ENCODE measurements at regions not wholly inside any gene's neighbourhood (a gene's known extent, or its start where the extent isn't known, plus 50 kb on each side); places are given as distances from the start of the nearest gene placed in this dataset.

- no peak for TF ChIP-seq CTCF (IDR thresholded peaks at IDR 0.05)
- TF ChIP-seq POLR2AphosphoS5 (IDR thresholded peaks at IDR 0.05), result no peak
These were observed 74.1 kb upstream of the MED13 start for GRCh38 chr17:62139141-62139540.

All from sigmoid colon (tissue), 4 donors.